Fibroblast of upper back skin (primary cell): ENCODE measurements at regions not wholly inside any gene's neighbourhood (a gene's known extent, or its start where the extent isn't known, plus 50 kb on each side); places are given as distances from the start of the nearest gene placed in this dataset.
"Not testable (repeated sequence)": the region's sequence is repeated elsewhere in the genome, so short reads cannot be mapped to it uniquely, and the experiment has no call there.

Experiments
- DNase-seq: peaks from one replicate; pipeline ENCODE4 v3.0.0-alpha.2; 2013

- DNase-seq: peak; percentile 55
These were observed 55.9 kb upstream of the ATP5PO start for GRCh38 chr21:33971492-33972013.

GRCh38 chr21:33969581-33969980, 54.0 kb upstream of the ATP5PO start:
- DNase-seq: no peak

GRCh38 chr21:33968995-33969348, 53.4 kb upstream of the ATP5PO start:
- DNase-seq: no peak

GRCh38 chr21:33968080-33968994, 52.7 kb upstream of the ATP5PO start:
- peak; percentile 88 for DNase-seq

- no peak for DNase-seq
These were observed 51.5 kb upstream of the ATP5PO start for GRCh38 chr21:33967086-33967571.

GRCh38 chr21:33966324-33966949, 50.8 kb upstream of the ATP5PO start:
- no peak for DNase-seq

- not testable (repeated sequence) for DNase-seq
These were observed 50.1 kb upstream of the ATP5PO start for GRCh38 chr21:33965662-33966061.
